OCI-LY1 (cell line): ENCODE measurements at regions not wholly inside any gene's neighbourhood (a gene's known extent, or its start where the extent isn't known, plus 50 kb on each side); places are given as distances from the start of the nearest gene placed in this dataset.

Experiments used
- H2AFZ ChIP-seq: fragments of 200-600 bp; sonication (generic), shearing (Covaris generic); 2 replicates; pipeline ENCODE4 v1.6.0; 2014; ENCODE audit warnings: antibody characterized with exemption, mild to moderate bottlenecking, low read length
- H3F3A ChIP-seq: fragments of 200-600 bp; sonication (generic), shearing (Covaris generic); 2 replicates; pipeline ENCODE4 v1.6.0; 2014; ENCODE audit warnings: mild to moderate bottlenecking, antibody characterized with exemption, low read length, moderate library complexity; ENCODE audit not compliant: insufficient read depth
- H3K27ac ChIP-seq: fragments of 200-600 bp; sonication (generic); 2 replicates; pipeline ENCODE4 v1.5.1; 2014; ENCODE audit warnings: low read length, mixed run types, mild to moderate bottlenecking, low read depth; ENCODE audit not compliant: poor library complexity, severe bottlenecking
- H3K27me3 ChIP-seq: fragments of 200-600 bp; sonication (generic); 2 replicates; pipeline ENCODE4 v1.6.0; 2014; ENCODE audit warnings: antibody characterized with exemption, mild to moderate bottlenecking, low read length, moderate library complexity; ENCODE audit not compliant: insufficient read depth
- H3K36me3 ChIP-seq: fragments of 200-600 bp; sonication (generic); 2 replicates; pipeline ENCODE4 v1.6.1; 2014; ENCODE audit warnings: mild to moderate bottlenecking, antibody characterized with exemption, low read length, moderate library complexity, mixed read lengths; ENCODE audit not compliant: insufficient read depth
- H3K4me1 ChIP-seq: fragments of 200-600 bp; sonication (generic); 2 replicates; pipeline ENCODE4 v1.5.1; 2014; ENCODE audit warnings: mild to moderate bottlenecking, low read length, moderate library complexity; ENCODE audit not compliant: insufficient read depth, severe bottlenecking
- H3K4me2 ChIP-seq: fragments of 200-600 bp; sonication (generic), shearing (Covaris generic); 2 replicates; pipeline ENCODE4 v1.6.1; 2014; ENCODE audit warnings: low read length
- H3K4me3 ChIP-seq: fragments of 200-600 bp; sonication (generic); 2 replicates; pipeline ENCODE4 v1.5.1; 2014; ENCODE audit warnings: low read length, low read depth, mild to moderate bottlenecking, mixed read lengths; ENCODE audit not compliant: poor library complexity, severe bottlenecking
- H3K79me2 ChIP-seq: fragments of 200-600 bp; shearing (Covaris generic); 2 replicates; pipeline ENCODE4 v1.6.1; 2016; ENCODE audit warnings: mixed run types, low read length, mixed read lengths; ENCODE audit not compliant: insufficient read depth
- H3K9ac ChIP-seq: fragments of 200-600 bp; sonication (generic), shearing (Covaris generic); 2 replicates; pipeline ENCODE4 v1.6.1; 2014; ENCODE audit warnings: mild to moderate bottlenecking, low read length, mixed read lengths
- H3K9me2 ChIP-seq: fragments of 200-600 bp; sonication (generic), shearing (Covaris generic); 2 replicates; pipeline ENCODE4 v1.6.1; 2014; ENCODE audit warnings: low read depth, mild to moderate bottlenecking, low read length, mixed read lengths
- H3K9me3 ChIP-seq: fragments of 200-600 bp; shearing (Covaris generic); 2 replicates; pipeline ENCODE4 v1.6.1; 2014; ENCODE audit warnings: low read length, mixed read lengths
- H4K20me1 ChIP-seq: fragments of 200-600 bp; sonication (generic), shearing (Covaris generic); 2 replicates; pipeline ENCODE4 v1.6.0; 2016; ENCODE audit warnings: mild to moderate bottlenecking, low read length; ENCODE audit not compliant: insufficient read depth
- EZH2 ChIP-seq: fragments of 200-600 bp; sonication (generic), shearing (Covaris generic); IDR thresholded peaks from 2 replicates; pipeline ENCODE4 v1.8.0; 2017; ENCODE audit warnings: borderline replicate concordance, mixed run types, mild to moderate bottlenecking, antibody characterized with exemption, low read length, moderate library complexity, mixed read lengths
- TF ChIP-seq, protein P1 (sequence below): fragments of 200-600 bp; sonication (generic), shearing (Covaris generic); IDR thresholded peaks from 2 replicates; pipeline ENCODE4 v1.5.1; 2017; ENCODE audit warnings: mild to moderate bottlenecking, antibody characterized with exemption, low read length, moderate library complexity, mixed read lengths

DNA sequence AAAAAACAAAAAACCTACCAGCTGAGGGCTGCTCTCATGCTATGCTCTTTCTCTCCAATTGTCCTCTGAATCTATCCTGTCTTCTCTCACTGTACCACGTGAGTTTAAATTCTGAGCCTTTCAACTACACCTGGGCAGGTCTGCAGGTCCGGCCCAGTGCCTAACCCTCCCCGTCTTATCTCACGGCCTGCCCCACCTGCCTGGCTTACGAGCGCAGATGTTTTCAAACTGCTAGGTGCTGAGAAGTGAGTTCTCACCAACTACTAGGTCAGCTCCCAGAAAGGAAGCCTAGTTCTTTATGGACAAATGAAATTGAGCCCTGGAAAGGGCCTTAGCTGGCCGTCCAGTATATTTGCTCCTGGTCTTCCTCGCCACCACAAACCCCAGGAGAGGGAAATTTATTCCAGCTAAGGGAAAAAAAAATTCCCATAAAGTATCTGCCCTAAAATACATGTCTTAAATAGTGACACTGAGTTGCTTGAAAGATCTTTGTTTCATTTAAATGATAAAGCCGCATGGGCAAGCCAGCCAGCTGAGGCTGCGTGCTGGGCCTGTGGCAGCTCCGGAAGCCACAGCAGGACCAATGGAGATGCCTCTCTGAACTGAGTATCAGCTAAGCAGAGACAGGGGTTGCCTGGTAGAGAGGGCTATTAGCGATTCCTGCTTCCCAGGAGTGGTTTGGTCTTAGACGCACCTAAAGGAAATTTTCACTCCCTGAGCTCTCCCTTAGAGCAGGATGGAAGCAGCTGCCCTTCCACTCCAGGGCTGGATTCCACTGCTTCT is 92.5 kb upstream of the NCK2 start:
- no peak overlapping the region for H3K4me3 ChIP-seq
- TF ChIP-seq, protein P1, sequence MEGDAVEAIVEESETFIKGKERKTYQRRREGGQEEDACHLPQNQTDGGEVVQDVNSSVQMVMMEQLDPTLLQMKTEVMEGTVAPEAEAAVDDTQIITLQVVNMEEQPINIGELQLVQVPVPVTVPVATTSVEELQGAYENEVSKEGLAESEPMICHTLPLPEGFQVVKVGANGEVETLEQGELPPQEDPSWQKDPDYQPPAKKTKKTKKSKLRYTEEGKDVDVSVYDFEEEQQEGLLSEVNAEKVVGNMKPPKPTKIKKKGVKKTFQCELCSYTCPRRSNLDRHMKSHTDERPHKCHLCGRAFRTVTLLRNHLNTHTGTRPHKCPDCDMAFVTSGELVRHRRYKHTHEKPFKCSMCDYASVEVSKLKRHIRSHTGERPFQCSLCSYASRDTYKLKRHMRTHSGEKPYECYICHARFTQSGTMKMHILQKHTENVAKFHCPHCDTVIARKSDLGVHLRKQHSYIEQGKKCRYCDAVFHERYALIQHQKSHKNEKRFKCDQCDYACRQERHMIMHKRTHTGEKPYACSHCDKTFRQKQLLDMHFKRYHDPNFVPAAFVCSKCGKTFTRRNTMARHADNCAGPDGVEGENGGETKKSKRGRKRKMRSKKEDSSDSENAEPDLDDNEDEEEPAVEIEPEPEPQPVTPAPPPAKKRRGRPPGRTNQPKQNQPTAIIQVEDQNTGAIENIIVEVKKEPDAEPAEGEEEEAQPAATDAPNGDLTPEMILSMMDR: no peak
- TF ChIP-seq EZH2: no peak
- no peak overlapping the region for H3K27ac ChIP-seq
- no peaks in the 10 kb centered on the region for H3K79me2 ChIP-seq
- 0 out of 2 replicates have a peak, but pooled peaks cover 3% of the 10 kb centered on the region for H3K9me3 ChIP-seq
- no peak overlapping the region for H3K9ac ChIP-seq
- no peak overlapping the region for H3K4me2 ChIP-seq
- H3K4me1 ChIP-seq: no peaks in the 10 kb centered on the region
- no peaks in the 10 kb centered on the region for H3K27me3 ChIP-seq
- no peaks in the 10 kb centered on the region for H3F3A ChIP-seq
- H2AFZ ChIP-seq: no peak overlapping the region
- no peaks in the 10 kb centered on the region for H3K9me2 ChIP-seq
- H4K20me1 ChIP-seq: no peaks in the 10 kb centered on the region
- no peaks in the 10 kb centered on the region for H3K36me3 ChIP-seq

DNA sequence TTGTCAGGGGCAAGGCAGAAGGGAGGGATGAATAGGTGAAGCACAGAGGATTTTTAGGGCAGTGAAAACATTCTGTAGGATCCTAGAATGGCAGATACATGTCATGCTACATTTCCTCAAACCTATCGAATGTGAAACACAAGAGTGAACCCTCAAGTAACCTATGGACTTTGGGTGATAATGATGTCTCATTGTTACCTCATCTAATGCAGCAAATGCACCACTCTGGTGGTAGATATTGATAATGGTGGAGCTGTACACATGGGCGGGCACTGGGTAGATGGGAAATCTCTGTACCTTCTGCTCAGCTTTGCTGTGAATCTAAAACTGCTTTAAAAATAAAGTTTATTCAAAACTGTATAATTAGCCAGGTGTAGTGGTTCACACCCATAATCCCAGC is 95.2 kb upstream of the NCK2 start:
- no peak for TF ChIP-seq EZH2
- TF ChIP-seq, protein P1: no peak
- Histone ChIP-seq H3K4me1 (no peaks in the 10 kb centered on the region), H4K20me1 (no peaks in the 10 kb centered on the region), H3F3A (no peaks in the 10 kb centered on the region), H3K9me3 (0 out of 2 replicates have a peak, but pooled peaks cover 3% of the 10 kb centered on the region), H3K79me2 (no peaks in the 10 kb centered on the region), H3K4me2 (no peak overlapping the region), H3K4me3 (no peak overlapping the region), H3K27ac (no peak overlapping the region), H3K27me3 (no peaks in the 10 kb centered on the region), H3K9ac (no peak overlapping the region), H2AFZ (no peak overlapping the region), H3K36me3 (no peaks in the 10 kb centered on the region), H3K9me2 (no peaks in the 10 kb centered on the region)

DNA sequence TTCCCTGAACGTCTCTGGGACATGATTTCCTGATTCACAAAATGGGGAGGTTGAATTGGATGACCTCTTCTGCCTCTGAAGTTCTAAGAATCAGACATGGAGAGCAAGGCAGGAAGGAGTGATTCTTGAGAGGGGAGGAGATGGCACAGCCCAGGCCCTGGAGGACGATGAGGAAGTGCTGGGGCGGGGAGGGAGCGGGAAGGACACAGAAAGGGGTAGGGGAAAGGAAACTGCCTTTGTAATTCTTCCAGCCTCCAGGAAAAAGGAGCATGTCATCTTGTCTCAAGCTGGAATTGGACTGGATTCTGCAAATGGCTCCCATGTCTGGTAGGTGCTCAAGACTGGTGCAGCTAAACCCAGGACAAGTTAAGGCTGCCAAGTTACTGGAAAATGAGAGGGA is 97.0 kb upstream of the NCK2 start:
- Histone ChIP-seq H3F3A (no peaks in the 10 kb centered on the region), H3K9me2 (no peaks in the 10 kb centered on the region), H4K20me1 (no peaks in the 10 kb centered on the region), H3K36me3 (no peaks in the 10 kb centered on the region), H3K9ac (no peak overlapping the region), H3K4me3 (no peak overlapping the region), H2AFZ (no peak overlapping the region), H3K4me1 (no peaks in the 10 kb centered on the region), H3K27me3 (no peaks in the 10 kb centered on the region), H3K27ac (no peak overlapping the region), H3K79me2 (no peaks in the 10 kb centered on the region), H3K4me2 (no peak overlapping the region), H3K9me3 (0 out of 2 replicates have a peak, but pooled peaks cover 3% of the 10 kb centered on the region)
- no peak for TF ChIP-seq EZH2
- TF ChIP-seq, protein P1: no peak
